ENCODE measurements at regions not wholly inside any gene's neighbourhood (a gene's known extent, or its start where the extent isn't known, plus 50 kb on each side); places are given as distances from the start of the nearest gene placed in this dataset.

DNA sequence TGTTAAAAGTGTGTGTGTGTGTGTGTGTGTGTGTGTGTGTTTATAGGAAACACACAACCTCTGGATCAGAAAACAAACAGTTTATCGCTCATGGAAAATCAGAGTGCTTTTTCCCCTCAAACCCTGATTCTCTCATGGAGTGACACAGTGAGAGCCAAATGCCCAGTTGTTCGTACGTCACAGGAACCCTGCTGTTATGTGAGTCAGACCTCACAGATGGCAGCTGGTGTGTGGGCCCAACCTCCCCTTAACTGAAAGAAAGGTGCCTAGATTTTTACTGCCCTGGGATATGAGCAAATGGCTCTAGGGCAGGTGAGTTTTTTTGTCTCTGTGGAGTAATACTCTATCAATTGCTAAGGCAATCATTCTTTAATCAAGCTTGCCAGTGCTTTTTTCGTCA is 1788.1 kb downstream of the BRINP3 start:
- Histone ChIP-seq H3K27me3 (ENCODE audit: insufficient read depth, low read length) (no peaks in the 10 kb centered on the region), H2AFZ (ENCODE audit: low read length) (no peak overlapping the region), H3K9me3 (ENCODE audit: low read depth, low read length) (no peaks in the 10 kb centered on the region), H3K4me2 (ENCODE audit: insufficient read depth, low read length) (no peak overlapping the region), H3K4me3 (ENCODE audit: insufficient read depth, low read length) (no peak overlapping the region), H4K20me1 (ENCODE audit: insufficient read depth, low read length) (no peaks in the 10 kb centered on the region), H3K4me1 (ENCODE audit: insufficient read depth, low read length) (no peaks in the 10 kb centered on the region), H3K36me3 (ENCODE audit: insufficient read depth, low read length) (no peaks in the 10 kb centered on the region), H3K79me2 (ENCODE audit: insufficient read depth, low read length) (no peaks in the 10 kb centered on the region), H3K27ac (ENCODE audit: low read depth, low read length) (no peak overlapping the region)
- no peak for DNase-seq (ENCODE audit: insufficient read length, low spot score, missing footprints)
- TF ChIP-seq, protein P1, sequence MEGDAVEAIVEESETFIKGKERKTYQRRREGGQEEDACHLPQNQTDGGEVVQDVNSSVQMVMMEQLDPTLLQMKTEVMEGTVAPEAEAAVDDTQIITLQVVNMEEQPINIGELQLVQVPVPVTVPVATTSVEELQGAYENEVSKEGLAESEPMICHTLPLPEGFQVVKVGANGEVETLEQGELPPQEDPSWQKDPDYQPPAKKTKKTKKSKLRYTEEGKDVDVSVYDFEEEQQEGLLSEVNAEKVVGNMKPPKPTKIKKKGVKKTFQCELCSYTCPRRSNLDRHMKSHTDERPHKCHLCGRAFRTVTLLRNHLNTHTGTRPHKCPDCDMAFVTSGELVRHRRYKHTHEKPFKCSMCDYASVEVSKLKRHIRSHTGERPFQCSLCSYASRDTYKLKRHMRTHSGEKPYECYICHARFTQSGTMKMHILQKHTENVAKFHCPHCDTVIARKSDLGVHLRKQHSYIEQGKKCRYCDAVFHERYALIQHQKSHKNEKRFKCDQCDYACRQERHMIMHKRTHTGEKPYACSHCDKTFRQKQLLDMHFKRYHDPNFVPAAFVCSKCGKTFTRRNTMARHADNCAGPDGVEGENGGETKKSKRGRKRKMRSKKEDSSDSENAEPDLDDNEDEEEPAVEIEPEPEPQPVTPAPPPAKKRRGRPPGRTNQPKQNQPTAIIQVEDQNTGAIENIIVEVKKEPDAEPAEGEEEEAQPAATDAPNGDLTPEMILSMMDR (IDR thresholded peaks at IDR 0.05; ENCODE audit: extremely low read depth, low read depth, low read length) = no peak

DNA sequence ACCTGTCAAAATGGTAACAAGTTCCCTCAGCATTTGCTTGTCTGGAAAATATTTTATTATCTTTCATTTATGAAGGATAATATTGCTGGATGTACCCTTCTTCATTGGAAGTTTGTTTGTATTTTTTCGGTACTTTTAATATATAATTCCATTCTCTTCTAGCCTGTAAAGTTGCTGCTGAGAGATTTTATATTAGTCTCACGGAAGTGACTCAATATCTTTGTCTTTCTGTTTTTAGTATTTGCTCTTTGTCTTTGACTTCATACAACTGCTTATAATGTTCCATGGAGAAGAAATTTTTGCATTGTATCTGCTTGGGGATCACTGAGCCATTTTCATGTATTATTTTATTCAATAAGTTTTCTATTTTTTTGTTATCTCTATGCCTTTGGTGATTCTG is 1777.5 kb downstream of the BRINP3 start:
- no peaks in the 10 kb centered on the region for H3K36me3 ChIP-seq (ENCODE audit: insufficient read depth, low read length)
- no peak overlapping the region for H3K4me2 ChIP-seq (ENCODE audit: insufficient read depth, low read length)
- no peaks in the 10 kb centered on the region for H4K20me1 ChIP-seq (ENCODE audit: insufficient read depth, low read length)
- no peaks in the 10 kb centered on the region for H3K79me2 ChIP-seq (ENCODE audit: insufficient read depth, low read length)
- no peak overlapping the region for H3K27ac ChIP-seq (ENCODE audit: low read depth, low read length)
- TF ChIP-seq, protein P1 (IDR thresholded peaks at IDR 0.05; ENCODE audit: extremely low read depth, low read depth, low read length) = no peak
- no peak overlapping the region for H2AFZ ChIP-seq (ENCODE audit: low read length)
- H3K27me3 ChIP-seq (ENCODE audit: insufficient read depth, low read length) = no peaks in the 10 kb centered on the region
- H3K4me1 ChIP-seq (ENCODE audit: insufficient read depth, low read length) = no peaks in the 10 kb centered on the region
- H3K4me3 ChIP-seq (ENCODE audit: insufficient read depth, low read length) = no peak overlapping the region
- DNase-seq (ENCODE audit: insufficient read length, low spot score, missing footprints) = no peak
- H3K9me3 ChIP-seq (ENCODE audit: low read depth, low read length) = no peaks in the 10 kb centered on the region

DNA sequence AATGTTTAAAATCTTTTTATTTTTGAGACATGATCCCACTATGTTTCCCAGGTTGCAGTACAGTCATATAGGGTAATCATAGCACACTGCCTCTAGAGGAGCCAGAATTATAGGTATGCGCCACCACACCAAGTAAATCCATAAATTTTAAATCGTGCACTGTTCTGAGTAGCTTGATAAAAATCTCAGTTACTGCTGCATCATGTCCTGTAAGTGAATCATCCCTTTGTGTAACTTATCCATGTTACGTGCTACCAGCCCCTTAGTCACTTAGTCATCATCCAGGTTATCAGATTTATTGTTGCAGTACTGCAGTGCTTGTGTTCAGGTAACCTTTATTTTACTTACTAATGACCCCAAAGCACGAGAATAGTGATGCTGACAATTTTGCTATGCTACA is 1770.9 kb downstream of the BRINP3 start:
- Histone ChIP-seq H3K79me2 (ENCODE audit: insufficient read depth, low read length) (no peaks in the 10 kb centered on the region), H3K4me3 (ENCODE audit: insufficient read depth, low read length) (no peak overlapping the region), H3K4me1 (ENCODE audit: insufficient read depth, low read length) (no peaks in the 10 kb centered on the region), H2AFZ (ENCODE audit: low read length) (no peak overlapping the region), H3K9me3 (ENCODE audit: low read depth, low read length) (peaks cover 3% of the 10 kb centered on the region), H3K27ac (ENCODE audit: low read depth, low read length) (no peak overlapping the region), H3K27me3 (ENCODE audit: insufficient read depth, low read length) (no peaks in the 10 kb centered on the region), H3K4me2 (ENCODE audit: insufficient read depth, low read length) (no peak overlapping the region), H4K20me1 (ENCODE audit: insufficient read depth, low read length) (no peaks in the 10 kb centered on the region), H3K36me3 (ENCODE audit: insufficient read depth, low read length) (no peaks in the 10 kb centered on the region)
- DNase-seq (ENCODE audit: insufficient read length, low spot score, missing footprints) = no peak
- TF ChIP-seq, protein P1 (IDR thresholded peaks at IDR 0.05; ENCODE audit: extremely low read depth, low read depth, low read length) = no peak

DNA sequence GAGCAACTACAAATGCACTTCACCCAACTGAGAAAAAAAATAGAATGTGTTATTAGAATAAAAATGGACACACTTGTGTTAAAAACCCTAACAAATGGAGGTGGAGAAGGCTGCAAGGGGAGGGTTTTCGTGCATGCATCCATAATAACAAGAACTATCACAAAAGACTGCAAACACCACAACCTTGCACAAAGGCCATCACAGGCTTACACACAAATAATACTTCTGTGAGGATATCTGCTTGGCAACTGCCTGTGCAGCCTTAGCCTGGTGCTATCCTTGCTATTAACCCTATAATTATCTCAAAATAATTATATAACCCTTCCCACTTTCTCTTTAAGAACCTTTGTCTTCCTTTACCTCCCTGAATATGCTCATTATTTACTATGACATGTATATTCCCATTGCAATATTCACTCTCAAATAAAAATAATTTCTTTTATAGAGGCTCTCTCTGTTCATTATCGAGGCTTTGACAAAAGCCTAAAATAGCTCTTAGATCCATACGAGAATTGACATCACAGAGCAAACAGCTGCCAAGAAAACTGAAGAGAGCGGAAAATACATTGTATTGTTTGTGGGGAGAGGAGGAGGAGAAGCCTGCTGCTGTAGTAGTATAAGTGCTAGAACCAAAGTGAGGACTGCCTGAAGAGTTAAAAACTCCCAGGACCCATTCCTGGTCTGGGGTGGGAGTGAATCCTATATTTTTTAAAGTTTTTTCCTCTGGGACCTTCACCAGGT is 1768.7 kb downstream of the BRINP3 start:
- no peaks in the 10 kb centered on the region for H3K27me3 ChIP-seq (ENCODE audit: insufficient read depth, low read length)
- no peaks in the 10 kb centered on the region for H4K20me1 ChIP-seq (ENCODE audit: insufficient read depth, low read length)
- H3K79me2 ChIP-seq (ENCODE audit: insufficient read depth, low read length) = no peaks in the 10 kb centered on the region
- no peaks in the 10 kb centered on the region for H3K36me3 ChIP-seq (ENCODE audit: insufficient read depth, low read length)
- TF ChIP-seq, protein P1 (IDR thresholded peaks at IDR 0.05; ENCODE audit: extremely low read depth, low read depth, low read length) = no peak
- H3K4me2 ChIP-seq (ENCODE audit: insufficient read depth, low read length) = no peak overlapping the region
- peak; percentile 22 for DNase-seq (ENCODE audit: insufficient read length, low spot score, missing footprints)
- no peaks in the 10 kb centered on the region for H3K4me1 ChIP-seq (ENCODE audit: insufficient read depth, low read length)
- H3K4me3 ChIP-seq (ENCODE audit: insufficient read depth, low read length) = no peak overlapping the region
- H3K9me3 ChIP-seq (ENCODE audit: low read depth, low read length) = peaks cover 3% of the 10 kb centered on the region
- no peak overlapping the region for H2AFZ ChIP-seq (ENCODE audit: low read length)
- no peak overlapping the region for H3K27ac ChIP-seq (ENCODE audit: low read depth, low read length)
